ENCODE measurements at regions not wholly inside any gene's neighbourhood (a gene's known extent, or its start where the extent isn't known, plus 50 kb on each side); places are given as distances from the start of the nearest gene placed in this dataset.

DNA sequence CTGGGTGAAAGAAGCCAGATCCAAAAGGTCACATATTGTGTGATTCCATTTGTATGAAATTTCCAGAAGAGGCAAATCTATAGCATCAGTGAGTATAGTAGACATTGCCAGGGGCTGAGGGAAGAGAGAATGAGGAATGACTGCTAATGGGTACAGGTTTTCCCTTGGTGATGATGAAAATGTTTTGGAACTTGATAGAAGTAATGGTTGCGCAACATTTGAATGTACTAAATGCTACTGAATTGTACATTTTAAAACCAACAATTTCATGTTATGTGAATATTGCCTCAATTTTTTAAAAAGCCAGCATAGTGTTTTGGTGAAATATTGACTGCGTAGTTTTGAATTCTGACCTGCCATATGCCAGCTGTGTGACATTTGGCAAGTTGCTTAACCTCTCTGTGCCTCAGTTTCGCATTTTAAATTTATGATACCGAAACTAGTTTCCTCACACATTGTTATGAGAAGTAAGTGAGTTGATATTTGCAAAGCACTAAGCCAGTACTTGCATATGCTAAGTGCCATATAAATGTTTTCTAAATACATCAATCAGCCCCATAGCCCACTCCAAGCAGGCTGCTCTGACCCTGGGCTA is 75.4 kb upstream of the TMEM45B start:
- dilution Hi-C loops (cut with HindIII; ENCODE audit: low sequenced_read_pairs, unreplicated experiment), result no loop called here
- DNase-seq (no peak), ATAC-seq (ENCODE audit: low read depth) (no peak)
- H2BK120ac ChIP-seq (ENCODE audit: low read depth, low read length), result no peak overlapping the region
- no peak overlapping the region for H3K27ac ChIP-seq (ENCODE audit: insufficient read depth, low read length)
- H3K9ac ChIP-seq (ENCODE audit: low read depth, low read length), result no peak overlapping the region
- no peaks in the 10 kb centered on the region for H3K79me1 ChIP-seq (ENCODE audit: low read depth in 1 of 2, low read length in 2 of 2)
- no peak overlapping the region for H2BK20ac ChIP-seq (ENCODE audit: low read depth, low read length)
- intact Hi-C loops (cut with micrococcal nuclease), result no loop called here
- ChIA-PET CTCF (no interaction called here), POLR2A (ENCODE audit: unreplicated experiment) (no interaction called here)
- no peaks in the 10 kb centered on the region for H3K9me1 ChIP-seq (ENCODE audit: insufficient read depth, low read length)
- no peak overlapping the region for H2BK5ac ChIP-seq (ENCODE audit: low read depth, low read length, poor library complexity, severe bottlenecking)
- WGBS, 2 experiments (ENCODE audit: extremely low coverage in 2 of 2, insufficient read length in 1 of 2), result no CpG with 5 or more reads among the region's 4 CpGs
- H3K27me3 ChIP-seq (ENCODE audit: control insufficient read depth, insufficient read depth, low read length), result peaks cover 2% of the 10 kb centered on the region
- no peak overlapping the region for H2AFZ ChIP-seq (replicated peaks; ENCODE audit: low read length, poor library complexity)
- no peak overlapping the region for H3K4me2 ChIP-seq (ENCODE audit: low read depth, low read length)
- H4K91ac ChIP-seq (ENCODE audit: insufficient read depth, low read depth, low read length), result no peak overlapping the region
- H2BK15ac ChIP-seq (ENCODE audit: low read depth, low read length), result no peak overlapping the region
- no peak overlapping the region for H3K4ac ChIP-seq (ENCODE audit: low read depth, low read length)
- TF ChIP-seq CEBPB (IDR thresholded peaks at IDR 0.05; ENCODE audit: low read depth, low read length) (peak; percentile 95), MAFK (IDR thresholded peaks at IDR 0.05; ENCODE audit: low read depth, low read length) (no peak)
- H4K5ac ChIP-seq (ENCODE audit: low read depth, low read length), result no peak overlapping the region
- H3K9me3 ChIP-seq (ENCODE audit: control insufficient read depth, insufficient read depth, low read length), result no peaks in the 10 kb centered on the region
- no peak overlapping the region for H3K56ac ChIP-seq (ENCODE audit: extremely low read depth, insufficient read depth, low read length)
- H4K20me1 ChIP-seq (ENCODE audit: insufficient read depth, low read length), result no peaks in the 10 kb centered on the region
- in situ Hi-C loops (cut with MboI; ENCODE audit: low sequenced_read_pairs), result loop anchor here (25.0 kb wide), 1 partner anchor 628 kb away; no protein-coding TSS in a partner anchor
- H3K23ac ChIP-seq (ENCODE audit: low read depth, low read length), result no peak overlapping the region
- H2AK9ac ChIP-seq (replicated peaks; ENCODE audit: low read depth, low read length, poor library complexity), result no peak overlapping the region
- no peak overlapping the region for H4K8ac ChIP-seq (ENCODE audit: low read depth in 2 of 2, low read length in 2 of 2)
- H3K18ac ChIP-seq (ENCODE audit: low read depth, low read length), result no peak overlapping the region
- no TSS peak for BruUV-seq (replicated peaks)
- no peaks in the 10 kb centered on the region for H3K4me1 ChIP-seq (ENCODE audit: control insufficient read depth, insufficient read depth, low read length)
- no peak overlapping the region for H2AK5ac ChIP-seq (ENCODE audit: low read depth, low read length)
- H3K4me3 ChIP-seq (ENCODE audit: insufficient read depth, low read depth, low read length), result no peak overlapping the region
- H3K36me3 ChIP-seq (ENCODE audit: control insufficient read depth, insufficient read depth, low read length), result no peaks in the 10 kb centered on the region
- H3K14ac ChIP-seq (replicated peaks; ENCODE audit: low read depth, low read length), result no peak overlapping the region

Measured in IMR-90 (cell line).